Neural crest cell (in vitro differentiated cells): ENCODE measurements at regions not wholly inside any gene's neighbourhood (a gene's known extent, or its start where the extent isn't known, plus 50 kb on each side); places are given as distances from the start of the nearest gene placed in this dataset.

ENCODE experiments used
- DNase-seq: peaks from one replicate; pipeline ENCODE4 v3.0.0; 2021; ENCODE audit warnings: low read depth, mixed read lengths, low spot score
- H3K27ac Mint-ChIP-seq: one replicate; pipeline ENCODE4 v1.8.0; 2021; ENCODE audit warnings: mild to moderate bottlenecking, mixed read lengths; ENCODE audit not compliant: unreplicated experiment
- H3K27me3 Mint-ChIP-seq: 2 replicates; pipeline ENCODE4 v1.8.0; 2021; ENCODE audit warnings: low read depth, mild to moderate bottlenecking, mixed read lengths
- H3K36me3 Mint-ChIP-seq: 2 replicates; pipeline ENCODE4 v1.8.0; 2021; ENCODE audit warnings: low read depth, mild to moderate bottlenecking, mixed read lengths
- H3K4me1 Mint-ChIP-seq: 2 replicates; pipeline ENCODE4 v1.8.0; 2021; ENCODE audit warnings: mixed read lengths
- H3K4me3 Mint-ChIP-seq: one replicate; pipeline ENCODE4 v1.8.0; 2021; ENCODE audit warnings: mild to moderate bottlenecking, mixed read lengths
- H3K9me3 Mint-ChIP-seq: 2 replicates; pipeline ENCODE4 v1.8.0; 2021; ENCODE audit warnings: mixed read lengths
- TF ChIP-seq, protein P1 (sequence below): fragments of 200-600 bp; sonication (generic); conservative IDR thresholded peaks from 2 replicates; pipeline ENCODE4 v1.5.0; 2021; ENCODE audit warnings: antibody characterized with exemption, mild to moderate bottlenecking

- Mint-ChIP-seq H3K27me3 (no peaks in the 10 kb centered on the region), H3K9me3 (peaks cover 9% of the 10 kb centered on the region), H3K4me1 (peaks cover 15% of the 10 kb centered on the region), H3K4me3 (no peak overlapping the region), H3K27ac (no peak overlapping the region), H3K36me3 (peaks cover 9% of the 10 kb centered on the region)
- TF ChIP-seq, protein P1, sequence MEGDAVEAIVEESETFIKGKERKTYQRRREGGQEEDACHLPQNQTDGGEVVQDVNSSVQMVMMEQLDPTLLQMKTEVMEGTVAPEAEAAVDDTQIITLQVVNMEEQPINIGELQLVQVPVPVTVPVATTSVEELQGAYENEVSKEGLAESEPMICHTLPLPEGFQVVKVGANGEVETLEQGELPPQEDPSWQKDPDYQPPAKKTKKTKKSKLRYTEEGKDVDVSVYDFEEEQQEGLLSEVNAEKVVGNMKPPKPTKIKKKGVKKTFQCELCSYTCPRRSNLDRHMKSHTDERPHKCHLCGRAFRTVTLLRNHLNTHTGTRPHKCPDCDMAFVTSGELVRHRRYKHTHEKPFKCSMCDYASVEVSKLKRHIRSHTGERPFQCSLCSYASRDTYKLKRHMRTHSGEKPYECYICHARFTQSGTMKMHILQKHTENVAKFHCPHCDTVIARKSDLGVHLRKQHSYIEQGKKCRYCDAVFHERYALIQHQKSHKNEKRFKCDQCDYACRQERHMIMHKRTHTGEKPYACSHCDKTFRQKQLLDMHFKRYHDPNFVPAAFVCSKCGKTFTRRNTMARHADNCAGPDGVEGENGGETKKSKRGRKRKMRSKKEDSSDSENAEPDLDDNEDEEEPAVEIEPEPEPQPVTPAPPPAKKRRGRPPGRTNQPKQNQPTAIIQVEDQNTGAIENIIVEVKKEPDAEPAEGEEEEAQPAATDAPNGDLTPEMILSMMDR: no peak
- DNase-seq: no peak
These were observed 149.5 kb downstream of the CXCL12 start for GRCh38 chr10:44235363-44235762.

GRCh38 chr10:44234483-44234875, 150.4 kb downstream of the CXCL12 start:
- no peak for DNase-seq
- Mint-ChIP-seq H3K27ac (no peak overlapping the region), H3K9me3 (peaks cover 9% of the 10 kb centered on the region), H3K4me1 (peaks cover 15% of the 10 kb centered on the region), H3K4me3 (no peak overlapping the region), H3K36me3 (peaks cover 9% of the 10 kb centered on the region), H3K27me3 (no peaks in the 10 kb centered on the region)
- TF ChIP-seq, protein P1: no peak

DNA sequence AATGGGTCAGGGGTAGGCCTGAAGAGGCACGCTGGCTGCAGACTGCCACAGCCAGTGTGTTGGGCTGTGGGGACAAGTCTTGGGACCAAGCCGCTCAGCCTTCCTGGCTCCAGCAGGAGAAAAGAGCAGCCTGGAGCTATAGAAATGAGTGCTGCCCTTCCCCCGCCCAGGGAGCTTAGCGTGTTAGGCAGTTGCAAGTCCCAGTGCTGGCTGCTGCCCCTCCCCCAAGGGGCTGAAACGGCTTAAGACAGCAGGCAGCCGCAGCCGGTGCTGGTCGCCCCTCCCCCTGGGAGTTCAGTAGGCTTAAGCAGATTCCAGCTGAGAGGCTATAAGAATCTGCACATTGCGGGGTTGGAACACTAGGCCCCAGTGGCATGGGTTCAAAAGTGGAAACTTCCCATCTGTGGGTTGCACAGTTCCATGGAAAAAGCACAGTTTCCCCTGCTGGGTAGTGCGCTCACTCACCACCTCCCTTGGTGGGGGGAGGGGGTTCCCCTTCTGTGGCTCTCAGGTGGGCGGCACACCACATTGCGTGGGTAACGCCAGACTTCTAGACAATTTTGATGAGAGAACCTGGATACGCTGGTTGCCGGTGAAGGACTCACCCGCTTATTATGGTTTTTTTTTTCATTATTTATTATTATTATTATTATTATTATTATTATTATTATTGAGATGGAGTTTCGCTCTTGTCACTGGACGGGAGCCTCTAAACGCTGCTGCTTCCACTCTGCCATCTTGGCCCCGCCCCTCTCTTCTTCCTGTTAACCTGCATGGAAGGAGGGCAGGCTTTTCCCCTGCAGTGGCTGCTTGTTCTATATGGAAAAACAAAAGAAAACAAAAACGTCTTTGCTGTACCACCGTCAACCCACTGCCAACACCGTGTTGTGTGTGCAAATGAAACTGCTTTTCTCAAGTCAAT, 151.1 kb downstream of the CXCL12 start:
- TF ChIP-seq, protein P1: no peak
- H3K4me3 Mint-ChIP-seq: no peak overlapping the region

GRCh38 chr10:44217274-44217820, 167.6 kb downstream of the CXCL12 start:
- TF ChIP-seq, protein P1: no peak
- H3K27me3 Mint-ChIP-seq: peaks cover 6% of the 10 kb centered on the region
- H3K4me3 Mint-ChIP-seq: no peak overlapping the region
- H3K4me1 Mint-ChIP-seq: no peaks in the 10 kb centered on the region
- no peak overlapping the region for H3K27ac Mint-ChIP-seq
- peaks cover 11% of the 10 kb centered on the region for H3K9me3 Mint-ChIP-seq
- DNase-seq: no peak
- H3K36me3 Mint-ChIP-seq: peaks cover 7% of the 10 kb centered on the region

More for the DNA sequence above, 151.1 kb downstream of the CXCL12 start:
- peaks cover 9% of the 10 kb centered on the region for H3K9me3 Mint-ChIP-seq
- peaks cover 3% of the 10 kb centered on the region for H3K27me3 Mint-ChIP-seq
- peak overlapping the region; percentile 46 for H3K27ac Mint-ChIP-seq
- DNase-seq: peak; percentile 66
- peaks cover 15% of the 10 kb centered on the region for H3K4me1 Mint-ChIP-seq
- H3K36me3 Mint-ChIP-seq: peaks cover 9% of the 10 kb centered on the region

GRCh38 chr10:44216073-44216472, 168.8 kb downstream of the CXCL12 start:
- peaks cover 6% of the 10 kb centered on the region for H3K27me3 Mint-ChIP-seq
- no peaks in the 10 kb centered on the region for H3K4me1 Mint-ChIP-seq
- peaks cover 7% of the 10 kb centered on the region for H3K36me3 Mint-ChIP-seq
- TF ChIP-seq, protein P1: no peak
- H3K27ac Mint-ChIP-seq: no peak overlapping the region
- H3K9me3 Mint-ChIP-seq: peaks cover 11% of the 10 kb centered on the region
- no peak for DNase-seq
- no peak overlapping the region for H3K4me3 Mint-ChIP-seq
